PC-9 (cell line): ENCODE measurements at regions not wholly inside any gene's neighbourhood (a gene's known extent, or its start where the extent isn't known, plus 50 kb on each side); places are given as distances from the start of the nearest gene placed in this dataset.

ENCODE experiments used
- BruUV-seq: library from RNA; stranded (reverse); fragments of 400-500 nt; replicated peaks from 2 replicates; lab custom pipeline; 2021; lab: Mats Ljungman, UMichigan
- CTCF ChIA-PET: fragments of 300-600 bp; sonication (Branson Sonifier 250); formaldehyde crosslinking; loops from one replicate; lab custom pipeline; 2022; ENCODE audit warnings: antibody characterized with exemption; lab: Charles Lee
- POLR2A ChIA-PET: fragments of 300-600 bp; sonication (Branson Sonifier 250); formaldehyde crosslinking; loops from one replicate; lab custom pipeline; 2022; ENCODE audit warnings: antibody characterized with exemption; ENCODE audit not compliant: unreplicated experiment; lab: Charles Lee
- DNase-seq, 2 experiments: peaks; one replicate each; pipeline versions ENCODE4 v3.0.0 to v3.0.0-alpha.2; 2015 to 2022; ENCODE audit warnings: mixed read lengths in 1 of 2
- H2AFZ ChIP-seq: fragments of 200-600 bp; sonication (generic); 2 replicates; pipeline ENCODE4 v1.8.1; 2017; ENCODE audit warnings: antibody characterized with exemption
- H3F3A ChIP-seq: fragments of 200-600 bp; sonication (generic); 2 replicates; pipeline ENCODE4 v1.8.1; 2017; ENCODE audit warnings: antibody characterized with exemption, mild to moderate bottlenecking, low read depth; ENCODE audit not compliant: insufficient read depth
- H3K27ac ChIP-seq: fragments of 200-600 bp; sonication (generic); 2 replicates; pipeline ENCODE4 v1.6.1; 2016; ENCODE audit warnings: mixed run types
- H3K27me3 ChIP-seq: fragments of 200-600 bp; sonication (generic); 2 replicates; pipeline ENCODE4 v1.6.1; 2016; ENCODE audit warnings: low read depth, mixed run types; ENCODE audit not compliant: insufficient read depth
- H3K36me3 ChIP-seq: fragments of 200-600 bp; sonication (generic); 2 replicates; pipeline ENCODE4 v1.6.1; 2016; ENCODE audit warnings: low read depth, mixed run types
- H3K4me1 ChIP-seq: fragments of 200-600 bp; sonication (generic); replicated peaks from 2 replicates; pipeline ENCODE4 v1.6.1; 2016; ENCODE audit warnings: mixed run types; ENCODE audit not compliant: insufficient read depth
- H3K4me2 ChIP-seq: fragments of 200-600 bp; sonication (generic); 2 replicates; pipeline ENCODE4 v1.6.1; 2017; ENCODE audit warnings: mixed run types
- H3K4me3 ChIP-seq: fragments of 200-600 bp; sonication (generic); 2 replicates; pipeline ENCODE4 v1.6.1; 2016; ENCODE audit warnings: mixed run types
- H3K79me2 ChIP-seq: fragments of 200-600 bp; sonication (generic); 2 replicates; pipeline ENCODE4 v1.6.1; 2017; ENCODE audit warnings: low read depth, mixed run types
- H3K9me2 ChIP-seq: fragments of 200-600 bp; sonication (generic); 2 replicates; pipeline ENCODE4 v1.8.1; 2017; ENCODE audit warnings: mild to moderate bottlenecking; ENCODE audit not compliant: insufficient read depth
- H3K9me3 ChIP-seq: fragments of 200-600 bp; sonication (generic); 2 replicates; pipeline ENCODE4 v1.8.1; 2016; ENCODE audit warnings: low read depth; ENCODE audit not compliant: insufficient read depth
- H4K20me1 ChIP-seq: fragments of 200-600 bp; sonication (generic); 2 replicates; pipeline ENCODE4 v1.8.1; 2017; ENCODE audit not compliant: insufficient read depth
- EZH2 ChIP-seq: fragments of 200-600 bp; sonication (generic); IDR thresholded peaks from 2 replicates; pipeline ENCODE4 v1.8.0; 2017; ENCODE audit warnings: antibody characterized with exemption, low read depth
- intact Hi-C: fragments of 100-400 bp; cut with micrococcal nuclease; formaldehyde crosslinking; loops from one replicate; pipeline ENCODE4 v1.10.0; 2022; ENCODE audit not compliant: unreplicated experiment
- TF ChIP-seq, protein P1 (sequence below): fragments of 200-600 bp; sonication (generic); conservative IDR thresholded peaks from 2 replicates; pipeline ENCODE4 v1.6.1; 2017; ENCODE audit warnings: mixed run types, antibody characterized with exemption, mild to moderate bottlenecking, moderate library complexity

GRCh38 chr10:65040796-65041195, 1519.6 kb downstream of the REEP3 start:
- TF ChIP-seq, protein P1, sequence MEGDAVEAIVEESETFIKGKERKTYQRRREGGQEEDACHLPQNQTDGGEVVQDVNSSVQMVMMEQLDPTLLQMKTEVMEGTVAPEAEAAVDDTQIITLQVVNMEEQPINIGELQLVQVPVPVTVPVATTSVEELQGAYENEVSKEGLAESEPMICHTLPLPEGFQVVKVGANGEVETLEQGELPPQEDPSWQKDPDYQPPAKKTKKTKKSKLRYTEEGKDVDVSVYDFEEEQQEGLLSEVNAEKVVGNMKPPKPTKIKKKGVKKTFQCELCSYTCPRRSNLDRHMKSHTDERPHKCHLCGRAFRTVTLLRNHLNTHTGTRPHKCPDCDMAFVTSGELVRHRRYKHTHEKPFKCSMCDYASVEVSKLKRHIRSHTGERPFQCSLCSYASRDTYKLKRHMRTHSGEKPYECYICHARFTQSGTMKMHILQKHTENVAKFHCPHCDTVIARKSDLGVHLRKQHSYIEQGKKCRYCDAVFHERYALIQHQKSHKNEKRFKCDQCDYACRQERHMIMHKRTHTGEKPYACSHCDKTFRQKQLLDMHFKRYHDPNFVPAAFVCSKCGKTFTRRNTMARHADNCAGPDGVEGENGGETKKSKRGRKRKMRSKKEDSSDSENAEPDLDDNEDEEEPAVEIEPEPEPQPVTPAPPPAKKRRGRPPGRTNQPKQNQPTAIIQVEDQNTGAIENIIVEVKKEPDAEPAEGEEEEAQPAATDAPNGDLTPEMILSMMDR, result no peak
- no peak for TF ChIP-seq EZH2
- H3K9me2 ChIP-seq, result no peaks in the 10 kb centered on the region; the same call in 1 of the 2 replicates
- H3K4me1 ChIP-seq, result no peaks in the 10 kb centered on the region
- BruUV-seq, result no TSS peak
- no peaks in the 10 kb centered on the region for H4K20me1 ChIP-seq
- no peaks in the 10 kb centered on the region for H3K27me3 ChIP-seq
- ChIA-PET CTCF (no interaction called here), POLR2A (no interaction called here)
- DNase-seq, result no peak
- no peak overlapping the region for H3K27ac ChIP-seq
- H3K79me2 ChIP-seq, result no peaks in the 10 kb centered on the region
- H2AFZ ChIP-seq, result no peak overlapping the region
- H3K4me2 ChIP-seq, result no peak overlapping the region
- no peaks in the 10 kb centered on the region for H3F3A ChIP-seq
- no peak overlapping the region for H3K4me3 ChIP-seq
- intact Hi-C loops, result loop anchor here (5.0 kb wide), 1 partner anchor 667 kb away; no protein-coding TSS in a partner anchor
- H3K36me3 ChIP-seq, result no peaks in the 10 kb centered on the region
- no peaks in the 10 kb centered on the region for H3K9me3 ChIP-seq

DNA sequence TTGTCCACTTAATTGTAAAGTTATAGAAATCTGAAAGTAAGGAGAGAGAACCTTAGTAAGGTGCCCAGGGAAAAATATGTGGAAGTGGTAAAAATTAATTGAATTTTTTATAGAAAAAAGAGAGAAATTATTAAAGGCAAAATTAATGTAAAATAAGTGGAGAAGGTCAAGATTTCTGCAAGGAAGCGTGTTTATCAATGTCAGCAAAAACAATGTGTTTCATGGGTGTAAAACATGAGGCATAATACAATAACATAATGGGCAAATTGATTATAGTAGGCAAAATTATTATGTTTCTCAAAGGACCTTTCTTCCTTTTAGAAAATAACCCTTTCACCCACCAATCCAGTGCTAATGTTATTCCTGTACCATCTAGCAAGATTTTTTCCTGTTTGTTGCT, 1520.1 kb downstream of the REEP3 start:
- CTCF ChIA-PET, result no interaction called here
- Histone ChIP-seq H3K27ac (no peak overlapping the region), H3K36me3 (no peaks in the 10 kb centered on the region), H3K4me1 (no peaks in the 10 kb centered on the region), H3K9me2 (no peaks in the 10 kb centered on the region; the same call in 1 of the 2 replicates), H2AFZ (no peak overlapping the region), H3F3A (no peaks in the 10 kb centered on the region), H4K20me1 (no peaks in the 10 kb centered on the region), H3K27me3 (no peaks in the 10 kb centered on the region), H3K4me3 (no peak overlapping the region), H3K79me2 (no peaks in the 10 kb centered on the region), H3K9me3 (no peaks in the 10 kb centered on the region), H3K4me2 (no peak overlapping the region)
- POLR2A ChIA-PET, result no interaction called here
- intact Hi-C loops, result loop anchor here (5.0 kb wide), 1 partner anchor 666 kb away; no protein-coding TSS in a partner anchor
- TF ChIP-seq EZH2, result no peak
- TF ChIP-seq, protein P1, result no peak
- DNase-seq, result no peak
- BruUV-seq, result no TSS peak

DNA sequence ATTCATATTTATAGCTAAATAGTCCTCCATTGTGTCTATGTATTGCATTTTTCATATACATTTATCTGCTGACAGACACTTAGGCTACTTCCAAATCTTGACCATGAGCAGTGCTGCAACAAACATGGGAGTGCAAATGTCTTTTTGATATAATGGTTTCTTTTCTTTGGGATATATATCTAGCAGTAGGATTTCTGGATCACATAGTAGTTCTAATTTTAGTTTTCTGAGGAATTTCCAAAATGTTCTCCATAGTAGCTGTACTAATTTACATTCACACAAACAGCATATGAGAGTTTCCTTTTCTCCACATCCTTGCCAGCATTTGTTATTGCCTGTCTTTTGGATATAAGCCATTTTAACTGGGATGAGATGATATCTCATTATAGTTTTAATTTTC, 1521.3 kb downstream of the REEP3 start:
- Histone ChIP-seq H3K79me2 (no peaks in the 10 kb centered on the region), H3F3A (no peaks in the 10 kb centered on the region), H3K27me3 (no peaks in the 10 kb centered on the region), H3K4me3 (no peak overlapping the region), H3K9me3 (no peaks in the 10 kb centered on the region), H3K4me1 (no peaks in the 10 kb centered on the region), H4K20me1 (no peaks in the 10 kb centered on the region), H3K27ac (no peak overlapping the region), H3K36me3 (no peaks in the 10 kb centered on the region), H3K9me2 (no peaks in the 10 kb centered on the region; the same call in 1 of the 2 replicates), H2AFZ (no peak overlapping the region), H3K4me2 (no peak overlapping the region)
- intact Hi-C loops, result loop anchor here (5.0 kb wide), 1 partner anchor 665 kb away; no protein-coding TSS in a partner anchor
- ChIA-PET CTCF (no interaction called here), POLR2A (interaction anchor here (0.5 kb wide), 1 partner anchor 1724 kb away, joined by 3 read pairs; no protein-coding TSS in a partner anchor)
- TF ChIP-seq, protein P1, result no peak
- TF ChIP-seq EZH2, result no peak
- no TSS peak for BruUV-seq
- no peak for DNase-seq
